ENCODE measurements at regions not wholly inside any gene's neighbourhood (a gene's known extent, or its start where the extent isn't known, plus 50 kb on each side); places are given as distances from the start of the nearest gene placed in this dataset.

DNA sequence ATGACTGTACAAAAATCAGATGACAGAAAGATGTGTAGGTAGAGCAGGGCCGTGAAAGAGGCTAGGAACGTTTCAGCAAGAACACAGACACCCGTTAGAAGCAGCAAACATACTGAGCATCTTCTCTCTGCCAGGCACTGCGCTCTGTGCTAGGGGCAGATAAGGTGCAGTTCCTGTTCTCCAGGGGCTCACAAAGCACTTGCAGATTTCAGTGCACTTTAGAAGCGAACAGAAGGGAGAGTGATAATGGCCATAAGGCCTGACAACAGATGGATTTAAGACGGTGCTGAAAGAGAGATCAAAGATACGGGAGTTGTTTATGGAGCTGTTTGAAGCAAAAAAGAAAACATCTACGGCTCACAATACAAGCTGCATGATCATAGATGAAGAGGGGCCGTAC is 200.3 kb upstream of the FOXD3 start:
- TF ChIP-seq POLR2AphosphoS5 (IDR thresholded peaks at IDR 0.05; ENCODE audit: borderline replicate concordance, low read depth, low read length) (no peak), EZH2 (IDR thresholded peaks at IDR 0.05) (no peak), FOXP2 (optimal IDR thresholded peaks at IDR 0.05; ENCODE audit: control extremely low read depth, extremely low read length, insufficient read depth) (no peak)

Measured in SK-N-MC (cell line).